Neural cell (in vitro differentiated cells): ENCODE measurements at regions not wholly inside any gene's neighbourhood (a gene's known extent, or its start where the extent isn't known, plus 50 kb on each side); places are given as distances from the start of the nearest gene placed in this dataset.

Experiments
- H2AFZ ChIP-seq: fragments of 200-600, 300-800 bp; sonication (generic), shearing (Covaris generic); 2 replicates; pipeline ENCODE4 v1.6.0; 2014; ENCODE audit warnings: low read depth, mild to moderate bottlenecking, antibody characterized with exemption, low read length, moderate library complexity
- H3F3A ChIP-seq: fragments of 200-600 bp; shearing (Covaris generic); 2 replicates; pipeline ENCODE4 v1.6.1; 2016; ENCODE audit warnings: mild to moderate bottlenecking, moderate library complexity, mixed read lengths, antibody characterized with exemption, low read length; ENCODE audit not compliant: insufficient read depth, poor library complexity, severe bottlenecking
- H3K27ac ChIP-seq: fragments of 200-600, 300-800 bp; sonication (generic), shearing (Covaris generic); 2 replicates; pipeline ENCODE4 v1.5.1; 2014; ENCODE audit warnings: mild to moderate bottlenecking, low read length, moderate library complexity
- H3K27me3 ChIP-seq: fragments of 300-800, 200-600 bp; sonication (generic), shearing (Covaris generic); 2 replicates; pipeline ENCODE4 v1.6.0; 2014; ENCODE audit warnings: mild to moderate bottlenecking, low read depth, low read length, moderate library complexity; ENCODE audit not compliant: insufficient read depth
- H3K36me3 ChIP-seq: fragments of 300-800, 200-600 bp; sonication (generic), shearing (Covaris generic); 2 replicates; pipeline ENCODE4 v1.5.1; 2014; ENCODE audit warnings: mild to moderate bottlenecking, antibody characterized with exemption, low read length, moderate library complexity; ENCODE audit not compliant: insufficient read depth
- H3K4me2 ChIP-seq: fragments of 300-800, 200-600 bp; sonication (generic), shearing (Covaris generic); 2 replicates; pipeline ENCODE4 v1.6.0; 2014; ENCODE audit warnings: mild to moderate bottlenecking, low read length
- H3K4me3 ChIP-seq: fragments of 300-800, 200-600 bp; sonication (generic), shearing (Covaris generic); 2 replicates; pipeline ENCODE4 v1.5.1; 2014; ENCODE audit warnings: mild to moderate bottlenecking, low read length, moderate library complexity
- H3K79me2 ChIP-seq: fragments of 200-600 bp; shearing (Covaris generic); replicated peaks from 2 replicates; pipeline ENCODE4 v1.6.0; 2014; ENCODE audit warnings: mild to moderate bottlenecking, low read length, moderate library complexity; ENCODE audit not compliant: insufficient read depth
- H3K9ac ChIP-seq: fragments of 300-800, 200-600 bp; sonication (generic), shearing (Covaris generic); 2 replicates; pipeline ENCODE4 v1.6.1; 2016; ENCODE audit warnings: mild to moderate bottlenecking, low read length, mixed read lengths
- H3K9me2 ChIP-seq: fragments of 200-600 bp; shearing (Covaris generic); 2 replicates; pipeline ENCODE4 v1.6.1; 2016; ENCODE audit warnings: mild to moderate bottlenecking, low read length, mixed read lengths; ENCODE audit not compliant: insufficient read depth
- H3K9me3 ChIP-seq: fragments of 200-600, 300-800 bp; sonication (generic), shearing (Covaris generic); 2 replicates; pipeline ENCODE4 v1.6.1; 2016; ENCODE audit warnings: mild to moderate bottlenecking, mixed run types, low read length, moderate library complexity, mixed read lengths
- H4K20me1 ChIP-seq: fragments of 200-600 bp; shearing (Covaris generic); 2 replicates; pipeline ENCODE4 v1.6.1; 2016; ENCODE audit warnings: mild to moderate bottlenecking, mixed run types; ENCODE audit not compliant: insufficient read depth
- CTCF ChIP-seq: fragments of 450-650 bp; IDR thresholded peaks from 2 replicates; pipeline ENCODE4 v1.5.1; 2014; ENCODE audit warnings: antibody characterized with exemption, mild to moderate bottlenecking, moderate library complexity; ENCODE audit not compliant: poor library complexity, severe bottlenecking
- EP300 ChIP-seq: fragments of 450-650 bp; conservative IDR thresholded peaks from 2 replicates; pipeline ENCODE4 v1.6.1; 2014; ENCODE audit warnings: antibody characterized with exemption, mild to moderate bottlenecking, moderate library complexity; ENCODE audit not compliant: poor library complexity, severe bottlenecking
- EZH2 ChIP-seq: fragments of 200-600, 300-800 bp; shearing (Covaris generic), sonication (generic); IDR thresholded peaks from 2 replicates; pipeline ENCODE4 v1.6.1; 2014; ENCODE audit warnings: antibody characterized with exemption, low read length, borderline replicate concordance, mild to moderate bottlenecking; ENCODE audit not compliant: insufficient read depth, poor library complexity, severe bottlenecking
- MXI1 ChIP-seq: fragments of 450-650 bp; conservative IDR thresholded peaks from 2 replicates; pipeline ENCODE4 v1.6.1; 2014; ENCODE audit warnings: antibody characterized with exemption, mild to moderate bottlenecking; ENCODE audit not compliant: poor library complexity, severe bottlenecking
- POLR2AphosphoS5 ChIP-seq: IDR thresholded peaks from 2 replicates; pipeline ENCODE4 v1.6.1; 2012
- RAD21 ChIP-seq: fragments of 450-650 bp; conservative IDR thresholded peaks from 2 replicates; pipeline ENCODE4 v1.6.1; 2014; ENCODE audit warnings: antibody characterized with exemption, mild to moderate bottlenecking, moderate library complexity
- REST ChIP-seq: IDR thresholded peaks from 2 replicates; pipeline ENCODE4 v1.6.1; 2012; ENCODE audit warnings: borderline replicate concordance
- TAF1 ChIP-seq: IDR thresholded peaks from 2 replicates; pipeline ENCODE4 v1.6.1; 2012; ENCODE audit warnings: low read depth

- TF ChIP-seq MXI1 (no peak), EZH2 (no peak), TAF1 (no peak)
- H3K79me2 ChIP-seq, result no peaks in the 10 kb centered on the region
- no peak overlapping the region for H3K4me2 ChIP-seq
- H3K4me3 ChIP-seq, result no peak overlapping the region
- H4K20me1 ChIP-seq, result no peaks in the 10 kb centered on the region
- H3K27me3 ChIP-seq, result no peaks in the 10 kb centered on the region
- H3K9me3 ChIP-seq, result no peaks in the 10 kb centered on the region
- no peaks in the 10 kb centered on the region for H3K9me2 ChIP-seq
- H3K36me3 ChIP-seq, result no peaks in the 10 kb centered on the region
- H3K27ac ChIP-seq, result no peak overlapping the region
- no peaks in the 10 kb centered on the region for H3F3A ChIP-seq
- no peak overlapping the region for H3K9ac ChIP-seq
- H2AFZ ChIP-seq, result no peak overlapping the region
Measured at GRCh38 chr11:80297858-80298632, 857.2 kb upstream of the TENM4 start.

GRCh38 chr11:80293293-80293692 lies 852.5 kb upstream of the TENM4 start:
- Histone ChIP-seq H4K20me1 (no peaks in the 10 kb centered on the region), H3F3A (no peaks in the 10 kb centered on the region), H3K36me3 (no peaks in the 10 kb centered on the region), H3K4me2 (no peak overlapping the region), H3K4me3 (peak overlapping the region; percentile 8), H3K9me2 (no peaks in the 10 kb centered on the region), H3K27me3 (no peaks in the 10 kb centered on the region), H3K9me3 (no peaks in the 10 kb centered on the region), H3K27ac (peak overlapping the region; percentile 49), H3K79me2 (no peaks in the 10 kb centered on the region), H2AFZ (no peak overlapping the region), H3K9ac (no peak overlapping the region)
- TF ChIP-seq CTCF, result no peak
- TF ChIP-seq TAF1, result no peak
- TF ChIP-seq POLR2AphosphoS5, result peak; percentile 90
- no peak for TF ChIP-seq MXI1
- TF ChIP-seq REST, result peak; percentile 45
- peak; percentile 28 for TF ChIP-seq RAD21
- TF ChIP-seq EZH2, result no peak
- TF ChIP-seq EP300, result peak; percentile 99
